ENCODE measurements at regions not wholly inside any gene's neighbourhood (a gene's known extent, or its start where the extent isn't known, plus 50 kb on each side); places are given as distances from the start of the nearest gene placed in this dataset.
A peak's percentile ranks its signal among the peaks of the same experiment; 100 is the strongest.

GRCh38 chr9:91117474-91117891, 244.2 kb downstream of the AUH start:
- H3K27me3 ChIP-seq (ENCODE audit: insufficient read depth), result no peaks in the 10 kb centered on the region
- H2AFZ ChIP-seq, result peak overlapping the region; percentile 96
- peaks cover 18% of the 10 kb centered on the region for H3K4me1 ChIP-seq (ENCODE audit: insufficient read depth)
- peaks cover 3% of the 10 kb centered on the region; the same call in 1 of the 3 replicates for H3K36me3 Mint-ChIP-seq (ENCODE audit: low read depth)
- H3K4me2 ChIP-seq, result peak overlapping the region; percentile 60; the same call in 1 of the 2 replicates
- TF ChIP-seq NANOG (IDR thresholded peaks at IDR 0.05; ENCODE audit: borderline replicate concordance) (no peak), POLR2AphosphoS5 (IDR thresholded peaks at IDR 0.05; ENCODE audit: low read depth) (no peak), JUNB (IDR thresholded peaks at IDR 0.05; ENCODE audit: unreplicated experiment) (no peak), EZH2phosphoT487 (IDR thresholded peaks at IDR 0.05; ENCODE audit: unreplicated experiment) (no peak), EZH2 (IDR thresholded peaks at IDR 0.05; ENCODE audit: low read depth, unreplicated experiment) (no peak), STAT1 (IDR thresholded peaks at IDR 0.05; ENCODE audit: unreplicated experiment) (no peak), CREB1 (CRISPR knock-in tag; IDR thresholded peaks at IDR 0.05; ENCODE audit: low read depth) (no peak), ZNF331 (CRISPR knock-in tag; IDR thresholded peaks at IDR 0.05; ENCODE audit: low read depth) (no peak), CTCF (conservative IDR thresholded peaks at IDR 0.05; ENCODE audit: low read depth in 2 of 2) (no peak), ZNF114 (CRISPR knock-in tag; IDR thresholded peaks at IDR 0.05) (no peak)
- TF ChIP-seq, protein P1, sequence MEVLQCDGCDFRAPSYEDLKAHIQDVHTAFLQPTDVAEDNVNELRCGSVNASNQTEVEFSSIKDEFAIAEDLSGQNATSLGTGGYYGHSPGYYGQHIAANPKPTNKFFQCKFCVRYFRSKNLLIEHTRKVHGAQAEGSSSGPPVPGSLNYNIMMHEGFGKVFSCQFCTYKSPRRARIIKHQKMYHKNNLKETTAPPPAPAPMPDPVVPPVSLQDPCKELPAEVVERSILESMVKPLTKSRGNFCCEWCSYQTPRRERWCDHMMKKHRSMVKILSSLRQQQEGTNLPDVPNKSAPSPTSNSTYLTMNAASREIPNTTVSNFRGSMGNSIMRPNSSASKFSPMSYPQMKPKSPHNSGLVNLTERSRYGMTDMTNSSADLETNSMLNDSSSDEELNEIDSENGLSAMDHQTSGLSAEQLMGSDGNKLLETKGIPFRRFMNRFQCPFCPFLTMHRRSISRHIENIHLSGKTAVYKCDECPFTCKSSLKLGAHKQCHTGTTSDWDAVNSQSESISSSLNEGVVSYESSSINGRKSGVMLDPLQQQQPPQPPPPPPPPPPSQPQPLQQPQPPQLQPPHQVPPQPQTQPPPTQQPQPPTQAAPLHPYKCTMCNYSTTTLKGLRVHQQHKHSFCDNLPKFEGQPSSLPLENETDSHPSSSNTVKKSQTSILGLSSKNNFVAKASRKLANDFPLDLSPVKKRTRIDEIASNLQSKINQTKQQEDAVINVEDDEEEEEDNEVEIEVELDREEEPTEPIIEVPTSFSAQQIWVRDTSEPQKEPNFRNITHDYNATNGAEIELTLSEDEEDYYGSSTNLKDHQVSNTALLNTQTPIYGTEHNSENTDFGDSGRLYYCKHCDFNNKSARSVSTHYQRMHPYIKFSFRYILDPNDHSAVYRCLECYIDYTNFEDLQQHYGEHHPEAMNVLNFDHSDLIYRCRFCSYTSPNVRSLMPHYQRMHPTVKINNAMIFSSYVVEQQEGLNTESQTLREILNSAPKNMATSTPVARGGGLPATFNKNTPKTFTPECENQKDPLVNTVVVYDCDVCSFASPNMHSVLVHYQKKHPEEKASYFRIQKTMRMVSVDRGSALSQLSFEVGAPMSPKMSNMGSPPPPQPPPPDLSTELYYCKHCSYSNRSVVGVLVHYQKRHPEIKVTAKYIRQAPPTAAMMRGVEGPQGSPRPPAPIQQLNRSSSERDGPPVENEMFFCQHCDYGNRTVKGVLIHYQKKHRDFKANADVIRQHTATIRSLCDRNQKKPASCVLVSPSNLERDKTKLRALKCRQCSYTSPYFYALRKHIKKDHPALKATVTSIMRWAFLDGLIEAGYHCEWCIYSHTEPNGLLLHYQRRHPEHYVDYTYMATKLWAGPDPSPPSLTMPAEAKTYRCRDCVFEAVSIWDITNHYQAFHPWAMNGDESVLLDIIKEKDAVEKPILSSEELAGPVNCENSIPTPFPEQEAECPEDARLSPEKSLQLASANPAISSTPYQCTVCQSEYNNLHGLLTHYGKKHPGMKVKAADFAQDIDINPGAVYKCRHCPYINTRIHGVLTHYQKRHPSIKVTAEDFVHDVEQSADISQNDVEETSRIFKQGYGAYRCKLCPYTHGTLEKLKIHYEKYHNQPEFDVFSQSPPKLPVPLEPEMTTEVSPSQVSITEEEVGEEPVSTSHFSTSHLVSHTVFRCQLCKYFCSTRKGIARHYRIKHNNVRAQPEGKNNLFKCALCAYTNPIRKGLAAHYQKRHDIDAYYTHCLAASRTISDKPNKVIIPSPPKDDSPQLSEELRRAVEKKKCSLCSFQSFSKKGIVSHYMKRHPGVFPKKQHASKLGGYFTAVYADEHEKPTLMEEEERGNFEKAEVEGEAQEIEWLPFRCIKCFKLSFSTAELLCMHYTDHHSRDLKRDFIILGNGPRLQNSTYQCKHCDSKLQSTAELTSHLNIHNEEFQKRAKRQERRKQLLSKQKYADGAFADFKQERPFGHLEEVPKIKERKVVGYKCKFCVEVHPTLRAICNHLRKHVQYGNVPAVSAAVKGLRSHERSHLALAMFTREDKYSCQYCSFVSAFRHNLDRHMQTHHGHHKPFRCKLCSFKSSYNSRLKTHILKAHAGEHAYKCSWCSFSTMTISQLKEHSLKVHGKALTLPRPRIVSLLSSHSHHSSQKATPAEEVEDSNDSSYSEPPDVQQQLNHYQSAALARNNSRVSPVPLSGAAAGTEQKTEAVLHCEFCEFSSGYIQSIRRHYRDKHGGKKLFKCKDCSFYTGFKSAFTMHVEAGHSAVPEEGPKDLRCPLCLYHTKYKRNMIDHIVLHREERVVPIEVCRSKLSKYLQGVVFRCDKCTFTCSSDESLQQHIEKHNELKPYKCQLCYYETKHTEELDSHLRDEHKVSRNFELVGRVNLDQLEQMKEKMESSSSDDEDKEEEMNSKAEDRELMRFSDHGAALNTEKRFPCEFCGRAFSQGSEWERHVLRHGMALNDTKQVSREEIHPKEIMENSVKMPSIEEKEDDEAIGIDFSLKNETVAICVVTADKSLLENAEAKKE (CRISPR knock-in tag; IDR thresholded peaks at IDR 0.05), result no peak
- TF ChIP-seq, protein P2, sequence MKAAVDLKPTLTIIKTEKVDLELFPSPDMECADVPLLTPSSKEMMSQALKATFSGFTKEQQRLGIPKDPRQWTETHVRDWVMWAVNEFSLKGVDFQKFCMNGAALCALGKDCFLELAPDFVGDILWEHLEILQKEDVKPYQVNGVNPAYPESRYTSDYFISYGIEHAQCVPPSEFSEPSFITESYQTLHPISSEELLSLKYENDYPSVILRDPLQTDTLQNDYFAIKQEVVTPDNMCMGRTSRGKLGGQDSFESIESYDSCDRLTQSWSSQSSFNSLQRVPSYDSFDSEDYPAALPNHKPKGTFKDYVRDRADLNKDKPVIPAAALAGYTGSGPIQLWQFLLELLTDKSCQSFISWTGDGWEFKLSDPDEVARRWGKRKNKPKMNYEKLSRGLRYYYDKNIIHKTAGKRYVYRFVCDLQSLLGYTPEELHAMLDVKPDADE (IDR thresholded peaks at IDR 0.05), result no peak
- TF ChIP-seq, protein P3, sequence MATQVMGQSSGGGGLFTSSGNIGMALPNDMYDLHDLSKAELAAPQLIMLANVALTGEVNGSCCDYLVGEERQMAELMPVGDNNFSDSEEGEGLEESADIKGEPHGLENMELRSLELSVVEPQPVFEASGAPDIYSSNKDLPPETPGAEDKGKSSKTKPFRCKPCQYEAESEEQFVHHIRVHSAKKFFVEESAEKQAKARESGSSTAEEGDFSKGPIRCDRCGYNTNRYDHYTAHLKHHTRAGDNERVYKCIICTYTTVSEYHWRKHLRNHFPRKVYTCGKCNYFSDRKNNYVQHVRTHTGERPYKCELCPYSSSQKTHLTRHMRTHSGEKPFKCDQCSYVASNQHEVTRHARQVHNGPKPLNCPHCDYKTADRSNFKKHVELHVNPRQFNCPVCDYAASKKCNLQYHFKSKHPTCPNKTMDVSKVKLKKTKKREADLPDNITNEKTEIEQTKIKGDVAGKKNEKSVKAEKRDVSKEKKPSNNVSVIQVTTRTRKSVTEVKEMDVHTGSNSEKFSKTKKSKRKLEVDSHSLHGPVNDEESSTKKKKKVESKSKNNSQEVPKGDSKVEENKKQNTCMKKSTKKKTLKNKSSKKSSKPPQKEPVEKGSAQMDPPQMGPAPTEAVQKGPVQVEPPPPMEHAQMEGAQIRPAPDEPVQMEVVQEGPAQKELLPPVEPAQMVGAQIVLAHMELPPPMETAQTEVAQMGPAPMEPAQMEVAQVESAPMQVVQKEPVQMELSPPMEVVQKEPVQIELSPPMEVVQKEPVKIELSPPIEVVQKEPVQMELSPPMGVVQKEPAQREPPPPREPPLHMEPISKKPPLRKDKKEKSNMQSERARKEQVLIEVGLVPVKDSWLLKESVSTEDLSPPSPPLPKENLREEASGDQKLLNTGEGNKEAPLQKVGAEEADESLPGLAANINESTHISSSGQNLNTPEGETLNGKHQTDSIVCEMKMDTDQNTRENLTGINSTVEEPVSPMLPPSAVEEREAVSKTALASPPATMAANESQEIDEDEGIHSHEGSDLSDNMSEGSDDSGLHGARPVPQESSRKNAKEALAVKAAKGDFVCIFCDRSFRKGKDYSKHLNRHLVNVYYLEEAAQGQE (IDR thresholded peaks at IDR 0.05; ENCODE audit: unreplicated experiment), result no peak
- no peak overlapping the region for H3K27ac Mint-ChIP-seq
- no peaks in the 10 kb centered on the region for H3K27me3 Mint-ChIP-seq (ENCODE audit: insufficient read depth, low read depth, poor library complexity)
- H3K36me3 ChIP-seq (ENCODE audit: insufficient read depth), result no peaks in the 10 kb centered on the region
- no peak for DNase-seq (ENCODE audit: low spot score)
- no peak overlapping the region for H3K27ac ChIP-seq (ENCODE audit: low read depth)
- peak; percentile 32 for ATAC-seq
- no peaks in the 10 kb centered on the region for H4K20me1 ChIP-seq (replicated peaks; ENCODE audit: insufficient read depth)
- H3F3A ChIP-seq (replicated peaks; ENCODE audit: low read depth), result no peaks in the 10 kb centered on the region
- peaks cover 24% of the 10 kb centered on the region for H3K4me1 Mint-ChIP-seq
- H3K9me3 Mint-ChIP-seq, result peaks cover 8% of the 10 kb centered on the region
- no peak overlapping the region for H3K4me3 Mint-ChIP-seq
- no peaks in the 10 kb centered on the region for H3K79me2 ChIP-seq (replicated peaks; ENCODE audit: insufficient read depth)
- no peaks in the 10 kb centered on the region for H3K9me2 ChIP-seq (ENCODE audit: insufficient read depth)
- H3K4me3 ChIP-seq, result peak overlapping the region; percentile 29; the same call in 1 of the 2 replicates
